Activated CD4-positive, alpha-beta T cell treated with anti-CD3 and anti-CD28 coated beads, Interleukin-2, amount 50 U/mL, for 4 hours (primary cell): ENCODE measurements at regions not wholly inside any gene's neighbourhood (a gene's known extent, or its start where the extent isn't known, plus 50 kb on each side); places are given as distances from the start of the nearest gene placed in this dataset.

Experiments used
- DNase-seq, 2 experiments: peaks; one replicate each; pipeline ENCODE4 v3.0.0-alpha.2; 2020

DNA sequence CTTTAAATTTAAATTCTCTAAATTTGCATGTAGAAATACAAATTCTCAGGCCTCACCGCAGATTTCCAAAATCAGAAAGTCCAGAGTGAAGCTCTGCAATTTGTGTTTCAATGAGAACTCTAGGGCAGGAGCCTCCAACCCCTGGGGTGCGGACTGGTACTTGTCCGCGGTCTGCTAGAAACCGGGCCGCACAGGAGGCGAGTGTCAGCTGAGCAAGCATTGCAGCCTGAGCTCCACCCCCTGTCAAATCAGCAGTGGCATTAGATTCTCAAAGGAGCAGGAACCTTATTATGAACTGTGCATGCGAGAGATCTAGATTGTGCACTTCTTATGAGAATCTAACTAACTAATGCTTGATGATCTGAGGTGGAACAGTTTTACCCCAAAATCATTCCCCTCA, 203.0 kb upstream of the PCSK2 start:
- DNase-seq: no peak

DNA sequence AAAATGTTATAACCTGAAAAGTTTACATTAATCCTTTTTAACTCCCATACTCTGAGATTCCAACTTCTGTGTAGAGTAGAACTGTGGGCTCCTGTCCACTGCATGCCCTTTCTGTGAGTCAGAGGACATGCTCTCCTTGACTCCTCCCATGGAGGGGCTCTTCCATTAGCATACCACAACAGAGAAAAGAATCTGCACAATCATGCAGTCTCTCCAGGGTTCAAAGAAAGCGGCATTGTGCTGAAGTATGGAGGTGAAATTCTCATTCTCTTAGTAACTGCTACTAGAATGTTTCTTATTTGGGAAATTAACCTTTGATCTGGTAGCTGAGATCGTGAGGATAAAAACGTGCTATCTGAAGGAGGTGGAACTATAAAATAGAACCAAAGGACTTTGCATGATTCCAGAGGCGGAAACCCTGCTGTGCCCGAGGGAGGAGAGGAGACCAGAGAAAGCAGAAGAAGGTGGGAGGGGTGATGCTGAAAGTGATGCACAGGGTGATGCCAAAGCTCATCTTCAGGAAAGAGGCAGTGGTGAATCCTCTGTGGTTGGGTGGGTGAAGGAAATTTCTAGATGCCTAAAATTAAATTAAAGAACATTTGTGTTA, 202.2 kb upstream of the PCSK2 start:
- DNase-seq: no peak

DNA sequence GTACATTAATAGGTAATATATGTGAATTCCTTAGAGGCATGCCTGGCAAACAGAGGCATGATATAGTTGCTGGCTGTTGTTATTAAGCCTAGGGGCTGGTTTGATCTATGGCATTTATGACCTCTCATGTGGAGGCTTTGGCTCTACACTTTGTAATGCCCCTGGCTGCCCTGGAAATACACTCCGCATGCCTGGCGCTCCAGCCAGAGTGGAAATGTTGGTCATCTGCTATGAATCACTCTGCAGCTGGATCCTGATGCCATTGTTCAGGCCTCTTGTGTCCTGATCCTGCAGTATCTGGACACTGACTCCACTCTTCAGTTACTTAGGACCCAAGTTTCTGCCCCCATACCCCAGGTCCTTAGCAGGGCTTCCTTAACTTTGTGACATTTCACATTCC, 200.5 kb upstream of the PCSK2 start:
- DNase-seq: no peak

DNA sequence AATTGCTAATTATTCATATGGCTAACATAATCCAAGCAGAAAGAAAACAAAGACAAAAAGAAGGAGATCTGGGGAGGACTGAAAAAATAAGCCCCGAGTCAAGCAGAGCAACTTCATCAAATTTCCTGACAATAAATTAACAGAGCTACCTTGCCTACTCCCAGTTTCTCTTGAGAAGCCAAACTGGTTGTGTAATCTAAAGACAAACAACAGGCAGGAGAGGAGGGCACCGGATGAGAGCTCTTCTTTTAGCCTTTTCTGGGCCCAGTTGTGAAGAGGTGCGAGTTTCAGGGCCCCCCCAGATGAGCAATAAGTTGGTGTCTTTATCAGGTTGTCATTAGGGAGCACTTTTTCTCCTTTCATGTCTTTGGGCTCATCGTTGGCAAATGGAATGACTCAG, 197.1 kb upstream of the PCSK2 start:
- DNase-seq: no peak

DNA sequence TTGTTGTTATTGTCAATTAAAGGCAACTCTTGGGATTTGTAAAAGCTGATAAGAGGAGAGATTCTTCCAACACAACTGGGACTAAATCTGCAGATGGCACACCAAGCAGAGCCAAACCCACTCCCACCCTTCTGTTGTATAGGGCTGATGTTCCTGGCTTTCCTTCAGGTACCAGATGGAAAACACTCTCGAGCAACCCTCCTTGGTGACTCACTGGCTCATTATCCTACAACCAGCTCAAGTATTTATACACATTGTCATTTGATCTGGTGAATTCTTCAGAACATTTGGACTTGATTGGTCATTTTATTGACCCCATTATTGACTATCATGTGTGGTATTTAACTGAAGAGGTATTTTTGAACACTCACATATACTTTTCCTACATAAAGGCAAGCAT, 190.3 kb upstream of the PCSK2 start:
- no peak for DNase-seq

DNA sequence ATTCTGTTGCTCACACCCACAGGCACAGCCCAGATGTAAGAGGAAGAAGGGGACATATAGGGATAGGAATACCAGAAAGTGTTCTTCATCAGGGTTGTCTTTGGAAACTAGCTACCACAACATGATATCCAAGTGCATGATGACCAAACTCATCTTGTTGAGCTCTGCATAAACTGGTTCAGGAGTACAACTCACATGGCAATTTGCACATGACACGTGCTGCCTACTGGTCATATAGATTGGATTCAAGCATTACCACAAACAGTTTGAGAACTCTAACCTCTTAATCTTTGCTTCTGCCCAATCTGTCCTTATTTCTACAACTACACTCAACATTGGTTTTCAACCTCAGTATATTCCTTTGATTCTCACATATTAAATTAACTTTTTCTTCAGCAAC, 184.7 kb upstream of the PCSK2 start:
- DNase-seq: no peak

DNA sequence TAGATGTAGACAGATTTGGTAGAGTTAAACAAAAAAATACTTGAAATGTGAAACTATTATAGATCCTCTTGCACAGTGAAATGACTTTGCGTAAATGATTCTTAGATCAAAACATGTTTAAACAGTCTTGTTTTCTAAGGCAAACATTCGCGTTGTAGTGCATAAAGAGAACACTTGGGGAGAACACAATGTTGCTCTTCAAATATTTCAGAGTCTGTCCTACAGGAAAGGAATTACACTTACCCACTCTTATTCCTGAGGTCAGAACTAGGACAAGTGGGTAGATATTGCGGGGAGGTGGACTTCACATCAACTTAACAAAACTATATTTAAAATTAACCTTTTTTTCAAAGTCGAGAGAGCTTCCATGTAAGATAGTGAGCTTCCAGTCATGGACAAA, 183.5 kb upstream of the PCSK2 start:
- no peak for DNase-seq

DNA sequence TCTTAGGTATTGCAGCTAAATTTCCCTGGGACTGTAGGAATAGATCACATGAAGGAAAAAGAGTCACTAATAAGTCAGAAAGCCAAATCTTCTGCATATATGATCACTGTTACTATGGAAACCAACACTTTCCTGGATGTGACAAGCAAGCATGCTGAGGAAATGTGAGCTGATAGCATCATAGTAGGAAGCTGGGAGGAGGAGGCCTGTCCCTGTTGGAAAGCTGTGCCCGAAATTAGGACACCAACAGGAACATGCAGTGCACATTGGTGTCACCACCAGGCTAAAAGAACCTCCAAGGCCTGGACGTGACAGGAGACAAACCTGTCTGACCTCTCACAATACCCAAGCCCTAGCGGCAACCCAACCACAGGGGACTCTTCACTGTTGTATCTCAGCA, 181.9 kb upstream of the PCSK2 start:
- DNase-seq: no peak

DNA sequence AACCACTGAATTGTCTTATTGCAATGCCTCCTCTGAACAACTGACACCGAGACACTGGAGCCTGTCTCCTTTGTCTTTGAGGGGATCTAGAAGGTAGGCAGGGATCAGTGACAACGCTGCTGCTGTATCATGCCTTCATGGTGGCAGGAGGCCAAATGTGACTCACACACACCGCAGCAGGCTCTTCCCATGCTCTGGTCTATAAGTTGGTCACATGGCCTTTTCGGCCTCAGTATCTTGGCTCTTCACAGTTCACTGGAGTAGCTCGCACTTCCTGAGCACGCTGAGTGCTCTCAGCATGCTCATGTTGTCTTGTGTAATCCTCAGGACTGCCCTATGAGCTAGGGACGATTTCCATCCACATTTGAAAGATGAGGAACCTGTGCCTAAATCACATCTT, 167.4 kb upstream of the PCSK2 start:
- DNase-seq: no peak

DNA sequence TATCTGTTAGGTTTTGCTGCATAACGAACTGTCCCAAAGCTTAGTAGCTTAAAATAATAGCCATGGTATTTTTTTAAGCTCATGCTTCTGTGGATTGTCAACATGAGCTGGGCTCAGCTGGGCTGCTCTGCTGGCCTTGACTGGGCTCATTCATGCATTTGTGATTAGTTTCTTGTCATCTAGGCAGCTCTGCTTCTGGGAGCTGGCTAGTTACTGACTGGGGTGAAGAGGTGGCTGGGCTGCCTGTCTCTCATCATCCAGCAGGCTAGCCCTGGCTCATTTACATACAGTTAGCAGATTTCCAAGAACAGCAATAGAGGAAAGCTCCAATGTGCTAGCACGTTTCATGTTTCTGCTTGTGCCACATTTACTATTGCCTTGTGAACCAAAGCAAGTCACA, 165.1 kb upstream of the PCSK2 start:
- DNase-seq: no peak

DNA sequence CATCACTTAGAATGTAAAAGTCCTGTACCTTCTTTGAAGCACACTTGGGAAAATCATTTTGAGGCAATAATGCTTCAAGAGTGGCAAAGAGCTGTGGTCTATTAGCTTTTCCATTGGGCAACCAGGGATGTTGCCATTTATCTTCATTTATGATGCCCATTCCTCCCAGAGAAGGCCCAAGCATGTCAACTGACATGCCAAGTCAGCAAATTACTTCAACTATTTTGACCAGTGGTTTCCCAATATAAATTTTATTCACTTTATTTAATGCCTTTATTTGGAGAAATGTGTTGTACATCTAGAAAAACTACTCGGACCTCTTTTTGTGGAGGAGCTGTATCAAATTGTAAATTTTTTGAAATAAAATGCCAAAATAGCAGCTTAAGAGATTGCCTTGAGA, 164.1 kb upstream of the PCSK2 start:
- no peak for DNase-seq

DNA sequence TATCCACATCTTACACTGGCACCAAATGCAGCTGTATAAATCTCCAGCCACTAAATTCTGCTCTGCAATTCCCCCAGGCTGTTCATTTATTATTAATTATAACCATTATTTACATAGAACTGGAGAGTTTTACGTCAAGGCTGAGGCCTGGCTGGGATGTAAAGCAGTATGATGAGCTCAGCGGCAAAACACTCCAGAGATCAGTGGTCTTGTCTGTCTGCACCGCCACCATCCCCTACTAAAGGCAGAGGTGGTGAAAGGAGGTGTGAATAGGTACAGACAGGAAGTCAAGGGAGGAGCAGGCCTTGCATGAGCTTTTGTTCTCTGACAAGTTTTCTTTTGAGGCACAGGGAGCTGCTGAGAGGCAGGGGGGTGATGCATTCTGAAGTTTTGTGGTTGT, 159.9 kb upstream of the PCSK2 start:
- DNase-seq: no peak

DNA sequence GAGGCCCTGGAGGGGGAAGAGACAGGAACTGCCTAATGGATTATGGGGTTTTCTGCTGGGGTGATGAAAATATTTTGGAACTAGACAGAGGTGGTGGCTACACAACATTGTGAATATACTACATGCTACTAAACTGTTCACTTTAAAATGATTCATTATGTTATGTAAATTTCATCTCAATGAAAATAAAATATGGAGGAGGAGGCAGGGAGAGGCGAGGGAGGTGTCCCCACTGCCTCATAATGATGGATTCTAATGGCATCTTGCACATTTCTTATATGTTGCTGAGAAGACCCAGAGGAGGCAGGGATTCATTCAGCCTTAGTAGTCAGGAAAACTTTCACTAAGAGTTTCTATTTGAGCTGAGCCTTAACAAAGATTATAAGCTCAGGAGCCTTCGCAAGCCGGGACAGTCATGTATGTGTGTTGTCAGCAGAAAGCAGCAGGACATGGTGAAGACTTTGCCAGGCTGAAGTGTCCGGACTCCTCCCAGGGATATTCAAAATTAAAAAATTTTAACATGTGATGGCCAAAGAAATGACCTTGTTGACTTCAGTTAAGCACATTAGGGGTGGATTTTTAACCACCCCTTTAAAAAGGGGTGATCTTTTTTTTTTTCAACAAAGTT, 158.6 kb upstream of the PCSK2 start:
- no peak for DNase-seq

DNA sequence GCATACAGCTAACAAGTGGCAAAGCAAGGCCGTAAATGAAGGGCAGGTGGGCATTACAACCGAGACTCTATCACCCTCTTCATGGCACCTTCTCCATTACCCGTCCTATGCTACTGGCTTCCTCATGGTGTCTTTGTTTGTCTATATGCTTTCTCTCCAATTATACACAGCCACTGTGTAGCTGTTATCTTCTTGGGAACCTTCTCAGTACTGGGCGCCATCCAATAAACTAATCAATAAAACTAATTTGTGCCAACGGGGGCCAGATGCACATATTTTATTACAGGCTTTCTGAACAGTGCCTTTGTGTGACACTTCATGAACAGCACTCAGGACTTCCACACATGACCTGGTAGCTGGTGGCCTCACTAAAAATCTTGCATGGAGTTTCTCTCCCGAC, 149.8 kb upstream of the PCSK2 start:
- no peak for DNase-seq

DNA sequence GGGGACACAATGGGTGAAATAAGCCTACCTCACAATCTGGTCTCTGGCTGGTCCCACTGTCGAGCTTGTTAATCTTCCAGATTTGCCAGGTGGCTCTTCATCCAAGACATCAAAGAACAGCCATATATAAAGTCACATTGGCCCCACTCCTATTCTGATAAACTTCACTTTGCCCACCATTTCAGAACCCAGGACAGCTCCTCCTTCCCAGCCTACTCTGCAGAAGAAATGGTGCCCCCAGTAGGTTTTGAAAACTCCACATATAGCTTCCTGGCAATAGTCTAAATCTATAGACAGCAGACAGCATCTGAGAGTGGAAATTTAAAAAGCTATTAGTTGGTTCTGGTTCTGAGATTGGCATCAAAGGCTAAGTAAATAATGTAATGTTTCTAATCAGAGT, 143.1 kb upstream of the PCSK2 start:
- no peak for DNase-seq

DNA sequence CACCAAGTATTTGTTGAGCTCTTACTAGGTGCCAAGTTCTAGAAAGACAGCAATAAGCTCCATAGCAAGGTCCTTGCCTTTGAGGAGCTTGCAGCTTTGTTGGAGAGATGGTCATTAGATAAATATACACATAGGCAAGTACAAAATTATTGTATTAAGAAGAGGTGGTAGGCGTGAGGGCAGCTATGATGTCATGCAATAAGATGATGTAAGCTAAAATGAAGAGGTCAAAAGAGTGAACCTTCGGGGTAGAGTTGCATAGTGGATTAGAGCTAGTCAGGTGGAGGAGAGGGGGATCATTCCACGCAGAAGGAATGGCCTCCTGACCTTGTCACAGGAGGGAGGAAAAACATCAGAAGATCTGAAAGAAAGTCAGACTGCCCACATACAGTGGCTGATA, 141.9 kb upstream of the PCSK2 start:
- no peak for DNase-seq

DNA sequence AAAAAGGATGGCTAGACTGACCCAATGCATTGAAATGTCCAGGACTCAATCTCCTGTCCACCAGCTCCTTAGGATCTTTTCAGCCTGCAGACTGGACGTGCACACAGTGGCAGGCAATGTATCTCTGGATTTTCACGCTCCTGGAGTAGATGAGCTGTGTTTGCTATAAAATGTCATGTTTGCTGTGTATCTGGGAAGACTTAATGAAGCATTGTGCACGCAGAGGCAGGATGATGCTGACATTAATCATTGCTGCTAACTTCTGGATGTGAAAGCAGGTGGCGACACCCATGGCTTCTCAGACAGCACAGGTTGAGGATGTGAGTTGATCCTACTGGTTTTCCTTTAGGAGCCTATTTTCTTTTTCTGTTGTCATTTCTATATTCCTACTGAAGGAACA, 133.1 kb upstream of the PCSK2 start:
- no peak for DNase-seq

DNA sequence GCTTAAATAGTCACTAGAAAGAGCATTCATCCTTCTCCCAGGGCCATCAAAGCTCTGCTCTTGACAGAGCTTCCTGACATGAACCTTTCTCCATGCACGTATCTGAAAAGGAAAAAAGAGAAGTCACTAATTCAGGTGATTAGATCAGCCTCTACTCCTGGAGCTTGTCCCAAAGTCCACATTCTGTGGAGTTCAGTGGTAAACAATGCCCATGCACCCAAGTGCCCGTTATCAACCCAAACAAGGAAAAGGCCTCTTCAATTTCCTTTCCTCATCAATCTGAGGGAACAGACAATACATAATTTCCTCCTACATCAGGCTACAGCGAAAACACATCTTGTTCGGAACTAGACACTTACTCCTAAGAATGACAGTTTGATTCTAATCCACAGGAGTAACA, 129.2 kb upstream of the PCSK2 start:
- DNase-seq: no peak

DNA sequence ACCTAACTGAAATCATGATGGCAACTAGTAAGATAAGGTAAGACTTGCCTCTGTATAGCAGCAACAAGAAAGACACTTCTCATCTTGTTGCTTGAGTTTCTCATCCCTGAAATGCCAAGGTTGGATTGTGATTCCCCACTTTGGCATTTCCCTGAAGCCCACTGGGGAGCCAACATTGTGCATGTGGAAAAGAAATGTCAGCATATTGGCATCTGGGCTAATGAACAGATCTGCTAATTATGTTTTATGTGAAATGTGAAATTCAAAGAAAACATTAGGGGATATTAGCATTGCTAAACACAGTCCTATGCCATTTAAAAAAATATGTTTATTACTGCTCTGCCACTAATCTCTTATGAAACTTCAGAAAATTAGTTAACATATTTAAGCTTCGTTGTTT, 126.3 kb upstream of the PCSK2 start:
- DNase-seq: no peak

DNA sequence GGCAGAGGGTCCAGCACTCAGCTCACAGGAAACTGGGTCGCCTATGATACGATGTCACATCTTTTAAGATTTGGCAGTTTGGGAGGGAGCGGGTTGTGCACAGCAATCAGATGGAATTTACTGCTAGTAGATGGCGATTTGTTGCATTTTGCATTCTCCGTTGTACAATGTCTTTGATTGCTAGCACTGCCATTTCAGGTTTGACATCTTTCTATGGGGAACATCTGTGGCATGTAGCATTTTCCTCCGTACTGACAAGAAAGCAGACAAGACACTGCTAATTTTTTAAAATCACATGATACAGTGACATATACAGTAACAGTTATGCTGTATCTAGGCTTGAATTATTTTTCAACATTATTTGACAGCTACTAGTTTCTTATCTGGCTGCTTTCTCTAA, 119.7 kb upstream of the PCSK2 start:
- no peak for DNase-seq

DNA sequence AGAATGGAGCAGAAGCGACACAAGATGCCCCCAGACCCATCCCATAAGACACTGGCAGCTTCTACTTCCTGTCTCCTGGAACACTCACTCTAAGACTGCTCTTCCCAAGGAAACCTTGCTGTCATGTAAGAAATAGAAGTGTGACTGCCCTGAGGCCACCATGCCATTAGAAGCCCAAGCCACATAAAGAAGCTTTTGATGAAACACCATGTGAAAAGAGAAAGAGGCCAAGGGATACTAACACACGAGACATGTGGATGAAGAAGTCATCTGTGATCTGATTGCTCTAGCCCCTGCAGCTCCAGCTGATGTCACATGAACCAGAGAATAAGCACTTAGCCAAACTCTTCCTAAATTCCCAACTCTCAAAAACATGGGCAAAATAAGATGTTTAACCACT, 117.9 kb upstream of the PCSK2 start:
- DNase-seq: no peak

DNA sequence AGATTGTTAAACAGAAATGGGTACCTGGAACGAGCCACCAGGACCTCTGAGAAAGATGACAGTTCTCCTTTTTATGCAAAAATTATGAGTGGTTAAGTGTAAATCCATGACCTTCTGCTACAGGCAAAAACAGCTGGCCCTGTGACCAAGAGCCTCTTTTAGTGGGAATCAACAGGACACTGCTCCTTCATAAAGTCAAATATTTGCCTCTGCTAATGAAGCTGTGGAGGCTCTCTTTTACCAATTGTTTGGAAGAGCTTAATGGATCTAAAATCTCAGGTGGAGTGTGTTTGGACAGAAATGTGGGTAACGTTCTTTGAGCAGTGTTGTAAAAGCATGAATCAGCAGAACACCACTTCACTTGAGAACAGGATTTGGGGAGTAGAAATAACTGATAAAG, 117.5 kb upstream of the PCSK2 start:
- no peak for DNase-seq

DNA sequence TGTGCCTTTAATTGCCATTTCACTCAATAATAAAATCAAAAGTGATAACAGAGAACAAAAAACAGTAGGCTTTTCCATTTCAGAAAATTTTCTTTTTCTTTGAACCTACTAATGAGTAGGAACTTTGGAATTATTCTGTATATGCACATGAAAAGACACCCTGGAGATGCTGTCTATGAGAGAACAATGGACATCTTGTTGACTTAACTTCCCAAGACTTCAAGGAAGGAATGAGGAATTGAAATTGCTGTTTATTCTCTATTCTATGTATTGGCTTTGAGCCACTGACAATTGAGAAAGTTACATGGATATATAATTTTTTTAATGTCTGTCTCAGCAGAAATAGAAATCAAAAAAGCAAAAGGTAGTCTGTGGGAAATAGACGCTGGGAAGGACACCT, 98.6 kb upstream of the PCSK2 start:
- DNase-seq: no peak

DNA sequence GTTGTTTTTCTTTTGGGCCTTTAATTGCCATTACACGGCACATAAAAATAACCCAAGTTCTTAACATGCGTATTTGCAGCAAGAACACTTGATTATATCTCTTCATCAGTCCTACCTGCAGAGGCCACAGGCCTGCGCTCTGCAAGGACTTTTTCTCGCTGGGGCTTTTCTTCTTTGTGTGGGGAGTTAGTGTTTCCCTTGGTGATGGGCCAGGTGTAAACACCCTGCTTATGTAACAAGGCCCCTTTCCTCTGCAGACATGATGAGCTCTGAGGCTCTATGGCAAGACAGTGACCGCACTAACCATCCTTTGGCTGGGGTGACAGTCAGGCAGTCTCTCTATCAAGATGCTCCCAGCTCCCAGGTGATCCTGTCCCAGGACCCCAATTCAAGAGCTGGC, 97.8 kb upstream of the PCSK2 start:
- no peak for DNase-seq

DNA sequence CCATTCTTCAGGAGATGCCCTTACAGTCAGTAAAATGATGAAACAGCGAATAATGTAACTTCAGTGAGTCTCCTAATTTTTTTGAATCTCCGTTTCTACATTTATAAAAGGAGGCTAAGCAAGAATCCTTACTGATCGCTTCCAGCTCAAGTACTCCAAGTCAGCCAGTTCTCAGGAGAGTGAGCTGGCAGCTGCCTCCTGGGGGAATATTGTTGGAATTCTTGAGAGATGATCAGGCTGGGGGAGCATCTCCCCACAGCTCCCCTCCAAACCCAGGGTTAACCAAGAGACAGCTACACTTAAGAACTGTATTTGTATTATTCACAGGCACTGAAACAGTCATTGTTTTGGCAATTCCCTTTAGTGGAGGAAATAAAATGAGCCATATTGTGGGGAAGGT, 89.1 kb upstream of the PCSK2 start:
- DNase-seq: no peak

DNA sequence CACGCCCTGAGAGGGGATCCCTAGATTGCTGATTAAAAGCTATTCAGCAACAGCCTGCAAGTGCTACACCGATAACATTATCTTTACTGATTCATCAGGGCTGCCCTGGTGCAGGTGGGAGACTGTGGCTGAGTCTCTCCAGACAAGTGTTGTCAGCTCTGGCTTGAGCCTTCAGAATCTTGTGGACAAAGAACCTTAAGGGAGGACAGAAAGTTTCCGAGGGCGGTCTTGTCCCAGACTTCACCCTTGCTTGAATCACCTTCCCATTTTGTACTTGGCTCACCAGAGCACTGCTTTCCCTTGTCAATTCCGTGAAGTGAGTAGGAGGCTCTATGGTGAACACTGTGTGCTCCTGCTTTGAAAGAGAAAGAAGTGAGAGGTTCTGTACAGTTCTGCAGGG, 88.6 kb upstream of the PCSK2 start:
- no peak for DNase-seq
